Small intestine (tissue), 7 donors: ENCODE measurements at regions not wholly inside any gene's neighbourhood (a gene's known extent, or its start where the extent isn't known, plus 50 kb on each side); places are given as distances from the start of the nearest gene placed in this dataset.
"Not testable (repeated sequence)": the region's sequence is repeated elsewhere in the genome, so short reads cannot be mapped to it uniquely, and the experiment has no call there.

Experiments used
- DNase-seq, 2 donors: peaks; one replicate each; pipeline versions ENCODE4 v3.0.0 to v3.0.0-alpha.2; 2013
- FAIRE-seq: peaks from 2 replicates; lab custom pipeline; 2012; peaks lifted over from hg19 to GRCh38; lab: Jason Lieb, UNC
- H3K27ac ChIP-seq, 3 donors: one replicate each; pipeline ENCODE4 v1.5.1; 2013; ENCODE audit warnings: low read length in 2 of 3, mild to moderate bottlenecking in 2 of 3, control low read depth in 1 of 3, inconsistent platforms in 1 of 3, low read depth in 1 of 3, moderate library complexity in 1 of 3
- H3K27me3 ChIP-seq, 3 donors: one replicate each; pipeline ENCODE4 v1.6.1; 2013; ENCODE audit warnings: low read length in 3 of 3, inconsistent platforms in 1 of 3; ENCODE audit not compliant: control insufficient read depth in 3 of 3, insufficient read depth in 3 of 3
- H3K36me3 ChIP-seq, 3 donors: one replicate each; pipeline ENCODE4 v1.6.1; 2013; ENCODE audit warnings: low read length in 3 of 3, inconsistent platforms in 1 of 3, low read depth in 1 of 3, mild to moderate bottlenecking in 1 of 3, moderate library complexity in 1 of 3; ENCODE audit not compliant: control insufficient read depth in 3 of 3, insufficient read depth in 2 of 3
- H3K4me1 ChIP-seq, 3 donors: one replicate each; pipeline ENCODE4 v1.6.1; 2013; ENCODE audit warnings: low read length in 2 of 3, inconsistent platforms in 1 of 3, low read depth in 1 of 3, mild to moderate bottlenecking in 1 of 3, moderate library complexity in 1 of 3; ENCODE audit not compliant: control insufficient read depth in 3 of 3, insufficient read depth in 2 of 3
- H3K4me3 ChIP-seq, 3 donors: one replicate each; pipeline ENCODE4 v1.5.1; 2013; ENCODE audit warnings: low read length in 3 of 3, control low read depth in 1 of 3, inconsistent platforms in 1 of 3, low read depth in 1 of 3, mild to moderate bottlenecking in 1 of 3, moderate library complexity in 1 of 3
- H3K9me3 ChIP-seq, 2 donors: one replicate each; pipeline ENCODE4 v1.6.1; 2013; ENCODE audit warnings: low read depth in 1 of 2, low read length in 1 of 2; ENCODE audit not compliant: control insufficient read depth in 2 of 2, insufficient read depth in 1 of 2
- WGBS, 3 donors: extraction: QIAGEN DNeasy Blood & Tissue Kit; methylation state at CpG; one replicate each; pipeline ENCODE4 v1.1.7; 2013; 5-methylcytosine and 5-hydroxymethylcytosine counted together
- donor health status: healthy with polysubstance abuse.
- donor health status: control.
- donor health status: control.
- donor health status: Bipolar disorder and iron deficiency.
- donor health status: healthy.

DNA sequence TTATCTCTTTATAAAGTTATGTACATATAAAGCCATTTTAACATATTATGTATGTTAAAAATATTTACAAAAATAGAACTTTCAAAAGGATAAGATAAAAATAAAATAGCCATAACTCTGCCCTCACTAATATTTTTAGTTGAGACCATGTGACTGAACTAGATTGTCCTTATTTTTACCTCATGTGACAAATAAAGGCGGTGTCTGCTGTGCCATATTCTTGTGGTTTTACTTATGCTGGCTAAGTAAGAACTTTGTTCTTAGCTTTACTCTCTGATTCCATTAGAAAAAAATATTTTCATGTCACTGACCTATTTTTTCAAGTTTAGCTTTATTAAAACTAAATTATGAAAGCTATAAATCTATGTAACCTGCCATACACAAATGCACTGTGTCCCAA, 135.6 kb upstream of the TSC22D1 start:
- Histone ChIP-seq H3K4me3 (no peak overlapping the region), H3K4me1 (peaks cover 0 to 4% (median 0%) of the 10 kb centered on the region in 3 donors), H3K27me3 (no peaks in the 10 kb centered on the region), H3K9me3 (peaks cover 0 to 4% of the 10 kb centered on the region in 2 donors), H3K36me3 (no peaks in the 10 kb centered on the region), H3K27ac (no peak overlapping the region)
- 91 to 95% (median 92%) methylated on average over 1 of the region's 1 CpG for WGBS, 3 donors
- DNase-seq (no peak), FAIRE-seq (no peak)

GRCh38 chr13:44710576-44710975, 134.4 kb upstream of the TSC22D1 start:
- H3K9me3 ChIP-seq, result peaks cover 0 to 4% of the 10 kb centered on the region in 2 donors
- no peak overlapping the region for H3K4me3 ChIP-seq
- FAIRE-seq, result no peak
- no peaks in the 10 kb centered on the region for H3K27me3 ChIP-seq
- DNase-seq, result no peak
- no peaks in the 10 kb centered on the region for H3K36me3 ChIP-seq
- 61 to 87% (median 72%) methylated on average over 2 of the region's 2 CpGs for WGBS, 3 donors
- H3K27ac ChIP-seq, result no peak overlapping the region
- H3K4me1 ChIP-seq, result peaks cover 0 to 4% (median 0%) of the 10 kb centered on the region in 3 donors

DNA sequence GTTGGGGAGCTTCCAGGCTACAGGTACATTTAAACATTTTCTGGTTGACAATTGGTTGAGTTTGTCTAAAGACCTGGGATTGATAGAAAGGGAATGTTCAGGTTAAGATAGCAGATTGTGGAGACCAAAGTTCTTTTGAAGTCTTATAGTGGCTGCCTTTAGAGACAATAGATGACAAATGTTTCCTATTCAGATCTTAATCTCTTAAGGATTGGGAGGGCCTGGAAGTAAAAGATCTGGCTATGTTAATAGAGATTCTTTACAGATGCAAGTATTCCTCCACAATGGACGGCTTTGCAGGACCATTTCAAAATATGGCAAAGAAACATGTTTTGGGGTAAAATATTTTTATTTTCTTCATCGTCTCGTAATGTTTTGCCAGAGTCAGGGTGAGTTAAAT, 128.7 kb upstream of the TSC22D1 start:
- H3K4me1 ChIP-seq, H3K27ac ChIP-seq, H3K4me3 ChIP-seq, DNase-seq, FAIRE-seq, H3K27me3 ChIP-seq, H3K36me3 ChIP-seq, H3K9me3 ChIP-seq: not testable (repeated sequence)
- 89 to 98% (median 96%) methylated on average over 3 of the region's 3 CpGs for WGBS, 3 donors

DNA sequence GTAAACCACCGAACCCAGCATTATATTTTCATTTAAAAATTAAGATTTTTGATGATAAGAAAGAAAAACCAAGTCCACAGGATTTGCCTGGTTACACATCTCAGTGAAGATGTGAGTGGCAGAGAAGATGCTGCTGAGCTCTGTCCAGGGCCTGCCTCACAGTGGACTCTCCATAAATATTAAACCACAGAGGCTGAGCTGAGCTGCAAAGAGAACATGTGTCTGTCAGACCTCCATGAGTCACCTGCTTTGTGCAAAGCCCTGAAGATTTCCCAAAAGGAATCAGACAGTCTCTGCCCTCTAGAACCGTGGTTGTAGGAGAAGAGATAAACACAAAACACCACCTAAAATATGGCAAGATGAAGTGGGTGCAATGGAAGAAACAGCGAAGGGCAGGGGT, 127.2 kb upstream of the TSC22D1 start:
- Histone ChIP-seq H3K4me3 (no peak overlapping the region), H3K27ac (no peak overlapping the region), H3K36me3 (no peaks in the 10 kb centered on the region), H3K4me1 (no peaks in the 10 kb centered on the region), H3K27me3 (no peaks in the 10 kb centered on the region), H3K9me3 (peaks cover 0 to 4% of the 10 kb centered on the region in 2 donors)
- FAIRE-seq, result no peak
- WGBS, 3 donors, result 74 to 85% (median 81%) methylated on average over 3 of the region's 3 CpGs
- DNase-seq, result no peak

GRCh38 chr13:44698066-44698465, 121.9 kb upstream of the TSC22D1 start:
- WGBS, 3 donors, result 74 to 83% (median 81%) methylated on average over 7 of the region's 7 CpGs
- DNase-seq, result no peak
- Histone ChIP-seq H3K27ac (no peak overlapping the region), H3K27me3 (no peaks in the 10 kb centered on the region), H3K36me3 (no peaks in the 10 kb centered on the region), H3K9me3 (no peaks in the 10 kb centered on the region), H3K4me1 (no peaks in the 10 kb centered on the region), H3K4me3 (no peak overlapping the region)
- no peak for FAIRE-seq

DNA sequence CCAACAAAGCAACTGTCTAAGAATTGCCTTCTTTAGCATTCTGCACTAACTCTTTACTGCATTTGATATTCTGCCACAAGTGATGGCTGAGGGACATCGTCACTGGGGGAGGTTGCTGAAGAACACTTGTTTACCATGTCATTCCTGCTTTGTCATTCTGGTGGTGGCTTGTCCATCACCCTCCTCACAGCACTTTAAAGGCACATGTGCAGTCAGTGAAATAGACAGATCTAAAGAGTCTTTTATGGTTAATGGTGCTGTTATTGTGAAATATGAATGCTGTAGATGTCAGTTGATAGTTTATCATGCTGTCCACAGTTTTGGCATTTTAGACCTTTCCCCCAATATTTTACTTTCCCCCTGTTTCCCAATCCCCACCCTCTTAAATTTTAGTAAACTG, 120.9 kb upstream of the TSC22D1 start:
- no peaks in the 10 kb centered on the region for H3K36me3 ChIP-seq
- no peak for DNase-seq
- WGBS, 3 donors, result 62 to 81% (median 80%) methylated on average over 1 of the region's 1 CpG
- no peaks in the 10 kb centered on the region for H3K9me3 ChIP-seq
- no peak overlapping the region for H3K27ac ChIP-seq
- no peak for FAIRE-seq
- H3K4me3 ChIP-seq, result no peak overlapping the region
- H3K27me3 ChIP-seq, result no peaks in the 10 kb centered on the region
- no peaks in the 10 kb centered on the region for H3K4me1 ChIP-seq

DNA sequence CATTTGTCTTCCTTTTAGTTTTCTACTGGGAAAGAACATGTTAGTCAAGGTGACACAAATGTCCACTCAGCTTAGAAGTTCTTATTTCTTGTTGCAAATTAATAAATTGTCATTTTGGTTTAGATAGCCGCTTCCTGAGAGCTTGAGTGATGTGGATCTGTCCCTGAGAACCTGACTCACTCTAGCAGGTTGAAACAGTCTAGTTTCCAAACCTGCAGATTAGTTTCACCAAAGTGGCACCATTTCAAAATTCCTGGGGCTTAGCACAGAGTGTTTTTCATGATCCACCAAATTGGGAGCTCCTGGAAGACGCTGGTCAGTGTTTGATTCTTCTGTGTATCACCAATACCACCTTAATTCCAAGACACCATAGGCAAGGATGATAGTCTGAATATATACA, 119.4 kb upstream of the TSC22D1 start:
- WGBS, 3 donors, result 71 to 84% (median 80%) methylated on average over 2 of the region's 2 CpGs
- H3K27me3 ChIP-seq, result no peaks in the 10 kb centered on the region

GRCh38 chr13:44694842-44695241, 118.7 kb upstream of the TSC22D1 start:
- 72 to 79% (median 73%) methylated on average over 6 of the region's 6 CpGs for WGBS, 3 donors
- H3K4me3 ChIP-seq, result no peak overlapping the region
- no peak for FAIRE-seq
- no peak overlapping the region for H3K27ac ChIP-seq
- H3K4me1 ChIP-seq, result no peaks in the 10 kb centered on the region
- H3K9me3 ChIP-seq, result no peaks in the 10 kb centered on the region
- no peaks in the 10 kb centered on the region for H3K36me3 ChIP-seq
- H3K27me3 ChIP-seq, result no peaks in the 10 kb centered on the region
- no peak for DNase-seq

More for the DNA sequence above, 119.4 kb upstream of the TSC22D1 start:
- Histone ChIP-seq H3K9me3 (no peaks in the 10 kb centered on the region), H3K4me3 (no peak overlapping the region), H3K27ac (no peak overlapping the region), H3K36me3 (no peaks in the 10 kb centered on the region), H3K4me1 (no peaks in the 10 kb centered on the region)
- FAIRE-seq (no peak), DNase-seq (no peak)

DNA sequence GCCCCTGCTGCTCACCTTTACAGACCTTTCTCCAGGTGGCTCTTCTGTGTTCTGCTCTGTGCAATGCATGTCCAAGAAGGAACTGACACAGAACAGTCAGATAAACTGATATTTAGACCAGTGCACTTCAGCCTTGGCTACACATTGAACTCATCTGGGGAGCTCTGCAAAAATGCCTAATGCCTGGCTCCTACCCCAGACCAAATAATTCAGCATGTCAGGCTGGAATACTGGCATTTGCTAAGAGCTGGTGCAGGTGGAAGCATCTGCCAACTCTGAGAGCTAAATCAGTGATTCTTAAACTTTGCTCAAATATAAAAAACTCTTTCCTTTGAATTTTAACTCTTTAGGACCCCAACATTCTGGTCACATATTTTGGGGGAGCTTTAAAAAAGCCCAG, 118.2 kb upstream of the TSC22D1 start:
- Histone ChIP-seq H3K4me1 (no peaks in the 10 kb centered on the region), H3K4me3 (no peak overlapping the region), H3K27me3 (no peaks in the 10 kb centered on the region), H3K36me3 (no peaks in the 10 kb centered on the region), H3K27ac (no peak overlapping the region), H3K9me3 (no peaks in the 10 kb centered on the region)
- DNase-seq (no peak), FAIRE-seq (no peak)
